MCF 10A (cell line): ENCODE measurements at regions not wholly inside any gene's neighbourhood (a gene's known extent, or its start where the extent isn't known, plus 50 kb on each side); places are given as distances from the start of the nearest gene placed in this dataset.

Experiments used
- BruUV-seq: library from RNA; stranded (reverse); fragments of 400-500 nt; replicated peaks from 2 replicates; lab custom pipeline; 2021; lab: Mats Ljungman, UMichigan
- CTCF ChIA-PET: fragments of 300-600 bp; sonication (Branson Sonifier 250); formaldehyde crosslinking; extraction: SDS; loops from one replicate; lab custom pipeline; 2021; ENCODE audit warnings: antibody characterized with exemption, inconsistent platforms; lab: Yijun Ruan, JAX
- POLR2A ChIA-PET: fragments of 300-600, 350-650 bp; sonication (Branson Sonifier 250); formaldehyde crosslinking; extraction: SDS; loops from one replicate; lab custom pipeline; 2020; ENCODE audit warnings: antibody characterized with exemption, inconsistent platforms; lab: Yijun Ruan, JAX
- DNase-seq: peaks from one replicate; pipeline ENCODE4 v3.0.0-alpha.2; 2018; ENCODE audit not compliant: unreplicated experiment
- H3K27ac Mint-ChIP-seq: one replicate; pipeline ENCODE4 v1.8.0; 2022; ENCODE audit warnings: mild to moderate bottlenecking, low read depth, mixed read lengths; ENCODE audit not compliant: unreplicated experiment
- H3K27me3 Mint-ChIP-seq: one replicate; pipeline ENCODE4 v1.8.0; 2022; ENCODE audit warnings: mixed read lengths; ENCODE audit not compliant: insufficient read depth, unreplicated experiment
- H3K36me3 Mint-ChIP-seq: one replicate; pipeline ENCODE4 v1.8.0; 2022; ENCODE audit warnings: mild to moderate bottlenecking, moderate library complexity, mixed read lengths; ENCODE audit not compliant: insufficient read depth, unreplicated experiment
- H3K4me1 Mint-ChIP-seq: one replicate; pipeline ENCODE4 v1.8.0; 2022; ENCODE audit warnings: mixed read lengths; ENCODE audit not compliant: insufficient read depth, unreplicated experiment
- H3K4me3 Mint-ChIP-seq: one replicate; pipeline ENCODE4 v1.8.0; 2022; ENCODE audit warnings: mild to moderate bottlenecking, moderate library complexity, mixed read lengths; ENCODE audit not compliant: unreplicated experiment
- H3K9me3 Mint-ChIP-seq: one replicate; pipeline ENCODE4 v1.8.0; 2022; ENCODE audit warnings: mixed read lengths; ENCODE audit not compliant: unreplicated experiment
- CTCF ChIP-seq: fragments of 200-600 bp; IDR thresholded peaks from one replicate; pipeline ENCODE4 v1.8.0; 2022; ENCODE audit warnings: antibody characterized with exemption, mild to moderate bottlenecking; ENCODE audit not compliant: unreplicated experiment
- intact Hi-C: fragments of 100-400 bp; cut with micrococcal nuclease; formaldehyde crosslinking; loops from 2 replicates; pipeline ENCODE4 v1.14.1; 2022

DNA sequence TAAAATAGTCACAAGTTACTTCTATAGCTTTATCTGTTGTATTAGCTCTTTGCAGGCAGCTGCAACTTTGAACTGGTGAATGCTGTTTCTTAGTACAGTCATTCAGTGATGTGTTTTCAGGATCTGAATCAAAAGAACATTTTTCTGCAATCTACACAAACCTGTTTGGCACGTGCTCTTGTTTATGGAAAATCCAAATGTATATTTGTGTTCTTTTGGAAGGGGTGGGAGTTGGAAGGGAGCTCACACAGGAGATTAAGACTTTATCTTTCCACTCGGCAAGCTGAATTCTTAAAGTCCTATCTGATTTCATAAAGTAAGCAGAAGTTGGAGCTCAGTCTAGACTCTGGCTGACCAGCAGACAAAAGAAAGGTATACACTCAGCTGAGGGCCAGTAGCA is 300.2 kb downstream of the MAP2K6 start:
- Mint-ChIP-seq H3K27me3 (no peaks in the 10 kb centered on the region), H3K4me1 (no peaks in the 10 kb centered on the region), H3K9me3 (no peaks in the 10 kb centered on the region), H3K36me3 (no peaks in the 10 kb centered on the region), H3K27ac (no peak overlapping the region), H3K4me3 (no peak overlapping the region)
- POLR2A ChIA-PET = interaction anchor here (0.6 to 1.2 kb wide), 4 partner anchors 17 to 73 kb away, joined by 3 read pairs; no protein-coding TSS in a partner anchor
- DNase-seq = no peak
- intact Hi-C loops = no loop called here
- CTCF ChIA-PET = interaction anchor here (0.5 to 0.6 kb wide), 2 partner anchors 466 to 938 kb away, joined by 3 read pairs; no protein-coding TSS in a partner anchor
- BruUV-seq = no TSS peak
- TF ChIP-seq CTCF = no peak

DNA sequence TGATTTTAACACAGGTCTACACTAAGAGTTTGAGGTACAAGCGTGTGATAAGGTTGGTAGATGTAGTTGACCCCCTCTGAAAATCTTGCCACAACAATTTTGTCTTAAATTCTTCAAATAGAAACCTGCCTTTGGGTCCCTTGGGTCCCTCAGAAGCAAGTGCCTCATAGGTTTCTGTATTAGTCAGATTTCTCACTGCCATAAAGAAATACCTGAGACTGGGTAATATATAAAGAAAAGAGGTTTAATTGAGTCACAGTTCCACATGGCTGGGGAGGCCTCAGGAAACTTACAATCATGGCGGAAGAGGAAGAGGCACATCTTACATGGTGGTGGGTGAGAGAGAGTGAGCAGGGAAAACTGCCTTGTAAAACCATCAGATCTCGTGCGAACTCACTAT is 301.2 kb downstream of the MAP2K6 start:
- no peak for DNase-seq
- H3K27me3 Mint-ChIP-seq = no peaks in the 10 kb centered on the region
- no peak for TF ChIP-seq CTCF
- H3K4me3 Mint-ChIP-seq = no peak overlapping the region
- ChIA-PET CTCF (no interaction called here), POLR2A (interaction anchor here (1.0 kb wide), 1 partner anchor 13 kb away, joined by 6 read pairs; no protein-coding TSS in a partner anchor)
- no TSS peak for BruUV-seq
- no peak overlapping the region for H3K27ac Mint-ChIP-seq
- H3K4me1 Mint-ChIP-seq = no peaks in the 10 kb centered on the region
- no peaks in the 10 kb centered on the region for H3K9me3 Mint-ChIP-seq
- intact Hi-C loops = no loop called here
- H3K36me3 Mint-ChIP-seq = no peaks in the 10 kb centered on the region

DNA sequence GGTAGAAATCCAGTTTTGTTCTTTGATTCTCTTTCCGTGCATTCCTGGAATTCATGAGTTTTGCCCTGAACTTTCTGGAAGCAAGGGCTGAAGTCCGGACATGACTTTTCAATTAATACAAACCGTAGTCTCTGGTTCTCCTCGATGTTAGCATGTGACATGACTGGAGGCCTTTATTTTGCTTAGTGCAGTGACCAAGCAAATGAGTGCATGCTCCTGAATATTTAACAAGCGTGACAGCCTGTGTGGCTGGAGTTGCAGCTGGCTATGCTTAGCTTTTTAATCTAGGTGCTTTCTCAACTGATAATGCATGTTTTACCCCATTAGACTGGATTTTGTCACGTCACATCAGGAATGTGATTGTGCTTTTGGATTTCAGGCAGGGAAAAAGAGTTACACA is 302.1 kb downstream of the MAP2K6 start:
- no peaks in the 10 kb centered on the region for H3K36me3 Mint-ChIP-seq
- no peaks in the 10 kb centered on the region for H3K27me3 Mint-ChIP-seq
- no peaks in the 10 kb centered on the region for H3K4me1 Mint-ChIP-seq
- no peaks in the 10 kb centered on the region for H3K9me3 Mint-ChIP-seq
- no peak for DNase-seq
- no peak overlapping the region for H3K27ac Mint-ChIP-seq
- no peak for TF ChIP-seq CTCF
- ChIA-PET CTCF (no interaction called here), POLR2A (interaction anchor here (1.0 kb wide), 1 partner anchor 12 kb away, joined by 6 read pairs; no protein-coding TSS in a partner anchor)
- intact Hi-C loops = no loop called here
- no TSS peak for BruUV-seq
- no peak overlapping the region for H3K4me3 Mint-ChIP-seq

- CTCF ChIA-PET = no interaction called here
- Mint-ChIP-seq H3K4me3 (no peak overlapping the region), H3K36me3 (no peaks in the 10 kb centered on the region), H3K27me3 (no peaks in the 10 kb centered on the region), H3K27ac (no peak overlapping the region), H3K4me1 (no peaks in the 10 kb centered on the region), H3K9me3 (no peaks in the 10 kb centered on the region)
- BruUV-seq = no TSS peak
- DNase-seq = no peak
- TF ChIP-seq CTCF = no peak
- POLR2A ChIA-PET = no interaction called here
- intact Hi-C loops = no loop called here
These were observed 302.7 kb downstream of the MAP2K6 start for GRCh38 chr17:69717214-69717613.
